ENCODE measurements at regions not wholly inside any gene's neighbourhood (a gene's known extent, or its start where the extent isn't known, plus 50 kb on each side); places are given as distances from the start of the nearest gene placed in this dataset.

DNA sequence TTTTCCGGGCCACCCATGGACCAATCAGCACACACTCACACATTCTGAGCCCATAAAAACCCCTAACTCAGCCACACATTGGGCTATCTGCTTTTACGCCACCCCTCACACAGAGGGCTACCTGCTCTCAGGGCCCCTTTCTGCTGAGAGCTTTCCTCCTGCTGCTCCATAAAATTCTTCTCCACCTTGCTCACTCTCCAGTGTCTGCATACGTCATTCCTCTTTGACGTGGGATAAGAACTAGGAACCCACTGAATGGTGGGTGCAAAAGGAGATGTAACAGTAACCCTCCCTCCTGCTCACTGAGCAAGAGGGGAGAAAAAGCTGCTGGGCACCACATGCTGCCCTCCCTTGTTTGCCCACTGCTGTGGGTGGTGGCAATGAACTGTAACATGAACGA is 596.7 kb upstream of the TMEM132C start:
- no peaks in the 10 kb centered on the region for H4K20me1 ChIP-seq (ENCODE audit: insufficient read depth, low read length)
- H3K4me2 ChIP-seq (ENCODE audit: insufficient read depth, low read length): no peak overlapping the region
- no peaks in the 10 kb centered on the region for H3K36me3 ChIP-seq (ENCODE audit: insufficient read depth, low read length)
- no peak for DNase-seq (ENCODE audit: insufficient read length, low spot score, missing footprints)
- H3K27ac ChIP-seq (ENCODE audit: low read depth, low read length): no peak overlapping the region
- no peaks in the 10 kb centered on the region for H3K4me1 ChIP-seq (ENCODE audit: insufficient read depth, low read length)
- TF ChIP-seq, protein P1, sequence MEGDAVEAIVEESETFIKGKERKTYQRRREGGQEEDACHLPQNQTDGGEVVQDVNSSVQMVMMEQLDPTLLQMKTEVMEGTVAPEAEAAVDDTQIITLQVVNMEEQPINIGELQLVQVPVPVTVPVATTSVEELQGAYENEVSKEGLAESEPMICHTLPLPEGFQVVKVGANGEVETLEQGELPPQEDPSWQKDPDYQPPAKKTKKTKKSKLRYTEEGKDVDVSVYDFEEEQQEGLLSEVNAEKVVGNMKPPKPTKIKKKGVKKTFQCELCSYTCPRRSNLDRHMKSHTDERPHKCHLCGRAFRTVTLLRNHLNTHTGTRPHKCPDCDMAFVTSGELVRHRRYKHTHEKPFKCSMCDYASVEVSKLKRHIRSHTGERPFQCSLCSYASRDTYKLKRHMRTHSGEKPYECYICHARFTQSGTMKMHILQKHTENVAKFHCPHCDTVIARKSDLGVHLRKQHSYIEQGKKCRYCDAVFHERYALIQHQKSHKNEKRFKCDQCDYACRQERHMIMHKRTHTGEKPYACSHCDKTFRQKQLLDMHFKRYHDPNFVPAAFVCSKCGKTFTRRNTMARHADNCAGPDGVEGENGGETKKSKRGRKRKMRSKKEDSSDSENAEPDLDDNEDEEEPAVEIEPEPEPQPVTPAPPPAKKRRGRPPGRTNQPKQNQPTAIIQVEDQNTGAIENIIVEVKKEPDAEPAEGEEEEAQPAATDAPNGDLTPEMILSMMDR (IDR thresholded peaks at IDR 0.05; ENCODE audit: extremely low read depth, low read depth, low read length): no peak
- H3K27me3 ChIP-seq (ENCODE audit: insufficient read depth, low read length): no peaks in the 10 kb centered on the region
- no peak overlapping the region for H2AFZ ChIP-seq (ENCODE audit: low read length)
- no peak overlapping the region for H3K4me3 ChIP-seq (ENCODE audit: insufficient read depth, low read length)
- no peaks in the 10 kb centered on the region for H3K9me3 ChIP-seq (ENCODE audit: low read depth, low read length)
- H3K79me2 ChIP-seq (ENCODE audit: insufficient read depth, low read length): no peaks in the 10 kb centered on the region

DNA sequence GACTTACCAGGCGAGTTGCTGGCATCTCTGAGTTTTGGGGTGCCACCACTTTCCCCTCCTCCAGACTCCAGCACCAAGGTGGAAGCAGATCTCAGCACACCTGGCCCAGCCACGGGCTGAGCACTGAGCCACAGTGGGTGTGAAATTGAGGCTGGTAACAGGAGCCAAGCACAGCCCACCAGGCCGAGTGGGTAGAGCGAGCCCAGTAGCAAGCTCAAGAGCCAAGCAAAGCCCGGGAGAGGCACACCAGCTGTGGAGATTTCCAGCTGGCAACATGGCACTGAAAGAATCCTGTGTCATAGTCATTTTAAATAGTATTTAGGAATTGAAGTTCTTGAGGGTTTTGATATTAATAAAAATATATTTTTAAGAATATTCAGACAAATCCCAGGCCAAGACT is 596.2 kb upstream of the TMEM132C start:
- no peaks in the 10 kb centered on the region for H4K20me1 ChIP-seq (ENCODE audit: insufficient read depth, low read length)
- H3K36me3 ChIP-seq (ENCODE audit: insufficient read depth, low read length): no peaks in the 10 kb centered on the region
- TF ChIP-seq, protein P1 (IDR thresholded peaks at IDR 0.05; ENCODE audit: extremely low read depth, low read depth, low read length): no peak
- no peak overlapping the region for H2AFZ ChIP-seq (ENCODE audit: low read length)
- no peaks in the 10 kb centered on the region for H3K27me3 ChIP-seq (ENCODE audit: insufficient read depth, low read length)
- H3K79me2 ChIP-seq (ENCODE audit: insufficient read depth, low read length): no peaks in the 10 kb centered on the region
- H3K4me1 ChIP-seq (ENCODE audit: insufficient read depth, low read length): no peaks in the 10 kb centered on the region
- H3K27ac ChIP-seq (ENCODE audit: low read depth, low read length): no peak overlapping the region
- H3K4me2 ChIP-seq (ENCODE audit: insufficient read depth, low read length): no peak overlapping the region
- no peak overlapping the region for H3K4me3 ChIP-seq (ENCODE audit: insufficient read depth, low read length)
- H3K9me3 ChIP-seq (ENCODE audit: low read depth, low read length): no peaks in the 10 kb centered on the region
- no peak for DNase-seq (ENCODE audit: insufficient read length, low spot score, missing footprints)

DNA sequence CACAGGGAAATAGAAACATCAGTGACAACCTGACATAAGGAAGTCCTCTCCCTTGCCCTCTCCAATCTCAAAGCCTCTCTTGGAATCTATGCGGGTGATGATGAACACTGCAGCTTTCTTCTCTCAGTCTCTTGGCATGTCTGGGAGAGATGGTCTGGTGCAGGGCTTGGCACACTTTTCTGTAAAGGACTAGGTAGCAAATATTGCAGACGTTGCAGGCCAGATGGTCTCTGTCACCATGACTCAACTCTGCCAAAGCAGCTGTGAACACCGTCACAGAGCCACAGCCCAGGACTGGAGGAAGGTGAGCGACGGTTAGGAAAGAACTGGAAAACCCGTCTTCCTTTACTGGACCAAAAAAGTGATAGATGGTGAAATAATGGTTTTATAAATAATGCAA is 591.0 kb upstream of the TMEM132C start:
- Histone ChIP-seq H2AFZ (ENCODE audit: low read length) (no peak overlapping the region), H3K9me3 (ENCODE audit: low read depth, low read length) (no peaks in the 10 kb centered on the region), H3K4me2 (ENCODE audit: insufficient read depth, low read length) (no peak overlapping the region), H3K79me2 (ENCODE audit: insufficient read depth, low read length) (no peaks in the 10 kb centered on the region), H3K4me1 (ENCODE audit: insufficient read depth, low read length) (peaks cover 8% of the 10 kb centered on the region), H4K20me1 (ENCODE audit: insufficient read depth, low read length) (no peaks in the 10 kb centered on the region), H3K27ac (ENCODE audit: low read depth, low read length) (no peak overlapping the region), H3K36me3 (ENCODE audit: insufficient read depth, low read length) (no peaks in the 10 kb centered on the region), H3K4me3 (ENCODE audit: insufficient read depth, low read length) (no peak overlapping the region), H3K27me3 (ENCODE audit: insufficient read depth, low read length) (no peaks in the 10 kb centered on the region)
- TF ChIP-seq, protein P1 (IDR thresholded peaks at IDR 0.05; ENCODE audit: extremely low read depth, low read depth, low read length): no peak
- DNase-seq (ENCODE audit: insufficient read length, low spot score, missing footprints): no peak

DNA sequence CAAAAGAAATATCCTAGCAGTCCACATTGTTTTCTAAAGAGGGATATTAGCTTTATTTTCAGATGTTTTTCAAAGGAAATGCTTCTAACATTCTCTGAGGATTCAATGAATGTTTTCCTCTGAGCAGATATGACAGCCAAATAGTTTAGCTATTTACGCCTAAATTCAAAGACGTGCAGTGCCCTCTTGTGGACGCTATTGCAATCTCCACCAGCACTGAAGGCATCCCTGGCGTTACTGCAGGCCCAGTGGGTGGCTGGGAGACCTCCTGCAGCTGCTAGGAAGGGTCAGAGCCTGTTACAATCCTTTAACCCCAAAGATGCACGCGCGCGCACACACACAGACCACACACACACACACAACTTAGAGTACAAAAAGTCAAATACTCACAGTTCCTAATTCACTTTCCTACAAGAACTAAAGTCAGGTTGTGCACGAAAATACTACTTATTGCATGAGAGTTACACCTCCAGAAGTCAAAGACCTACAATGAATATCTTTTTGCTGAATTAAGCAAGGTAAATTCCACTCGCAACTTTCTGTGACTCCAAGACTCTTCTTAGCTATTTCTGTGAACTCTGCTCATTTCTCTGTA is 589.3 kb upstream of the TMEM132C start:
- H2AFZ ChIP-seq (ENCODE audit: low read length): peak overlapping the region; percentile 82

More for the DNA sequence above, 589.3 kb upstream of the TMEM132C start:
- Histone ChIP-seq H3K79me2 (ENCODE audit: insufficient read depth, low read length) (no peaks in the 10 kb centered on the region), H3K4me1 (ENCODE audit: insufficient read depth, low read length) (peaks cover 8% of the 10 kb centered on the region), H3K27ac (ENCODE audit: low read depth, low read length) (no peak overlapping the region), H4K20me1 (ENCODE audit: insufficient read depth, low read length) (no peaks in the 10 kb centered on the region), H3K4me3 (ENCODE audit: insufficient read depth, low read length) (no peak overlapping the region), H3K4me2 (ENCODE audit: insufficient read depth, low read length) (peak overlapping the region; percentile 35), H3K36me3 (ENCODE audit: insufficient read depth, low read length) (no peaks in the 10 kb centered on the region), H3K27me3 (ENCODE audit: insufficient read depth, low read length) (no peaks in the 10 kb centered on the region), H3K9me3 (ENCODE audit: low read depth, low read length) (no peaks in the 10 kb centered on the region)
- peak; percentile 68 for DNase-seq (ENCODE audit: insufficient read length, low spot score, missing footprints)
- TF ChIP-seq, protein P1 (IDR thresholded peaks at IDR 0.05; ENCODE audit: extremely low read depth, low read depth, low read length): peak; percentile 83
